ENCODE measurements at regions not wholly inside any gene's neighbourhood (a gene's known extent, or its start where the extent isn't known, plus 50 kb on each side); places are given as distances from the start of the nearest gene placed in this dataset.

- no peak for DNase-seq (ENCODE audit: low read depth in 1 of 2, low spot score in 1 of 2)
- H3K27ac ChIP-seq = no peak overlapping the region
- no peaks in the 10 kb centered on the region for H3K9me3 ChIP-seq (ENCODE audit: low read depth)
Observed at GRCh38 chr5:84683594-84683993, 298.9 kb upstream of the EDIL3 start.

GRCh38 chr5:84682531-84682930 is 297.9 kb upstream of the EDIL3 start:
- Histone ChIP-seq H3K4me1 (ENCODE audit: low read depth) (no peaks in the 10 kb centered on the region), H3K36me3 (no peaks in the 10 kb centered on the region), H3K4me3 (no peak overlapping the region), H3K9me3 (ENCODE audit: low read depth) (no peaks in the 10 kb centered on the region), H3K27ac (no peak overlapping the region), H3K27me3 (no peaks in the 10 kb centered on the region)
- peak in 1 of 2 donors; percentile 10 for DNase-seq (ENCODE audit: low read depth in 1 of 2, low spot score in 1 of 2)
- no peak for TF ChIP-seq CTCF (IDR thresholded peaks at IDR 0.05; ENCODE audit: low read depth, low read length)

More at GRCh38 chr5:84683594-84683993, 298.9 kb upstream of the EDIL3 start:
- no peak for TF ChIP-seq CTCF (IDR thresholded peaks at IDR 0.05; ENCODE audit: low read depth, low read length)
- H3K4me3 ChIP-seq = no peak overlapping the region
- no peaks in the 10 kb centered on the region for H3K36me3 ChIP-seq
- H3K4me1 ChIP-seq (ENCODE audit: low read depth) = no peaks in the 10 kb centered on the region
- no peaks in the 10 kb centered on the region for H3K27me3 ChIP-seq

GRCh38 chr5:84680908-84681307 is 296.2 kb upstream of the EDIL3 start:
- no peak for TF ChIP-seq CTCF (IDR thresholded peaks at IDR 0.05; ENCODE audit: low read depth, low read length)
- Histone ChIP-seq H3K4me3 (no peak overlapping the region), H3K27me3 (no peaks in the 10 kb centered on the region), H3K27ac (no peak overlapping the region), H3K4me1 (ENCODE audit: low read depth) (no peaks in the 10 kb centered on the region), H3K9me3 (ENCODE audit: low read depth) (no peaks in the 10 kb centered on the region), H3K36me3 (no peaks in the 10 kb centered on the region)
- DNase-seq (ENCODE audit: low read depth in 1 of 2, low spot score in 1 of 2) = no peak

DNA sequence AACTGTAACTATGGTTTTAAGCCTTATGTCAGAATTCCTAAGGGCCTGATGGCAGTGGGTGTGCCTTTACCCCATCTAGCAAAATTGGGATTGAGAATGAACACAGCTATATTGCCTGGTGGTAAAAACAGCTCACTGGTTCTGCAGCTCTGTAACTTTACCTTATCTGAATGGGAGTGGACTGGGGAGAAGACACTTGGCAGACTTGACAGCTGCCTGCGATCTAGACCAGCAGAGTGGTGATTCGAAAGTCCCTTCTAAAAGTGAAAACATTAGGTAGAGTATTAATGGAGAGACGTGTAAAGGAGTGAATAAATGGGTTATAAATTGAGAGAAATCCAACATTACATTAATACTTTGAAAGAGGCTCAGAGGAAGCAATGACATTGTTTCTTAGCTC is 289.1 kb upstream of the EDIL3 start:
- Histone ChIP-seq H3K4me1 (ENCODE audit: low read depth) (peaks cover 9% of the 10 kb centered on the region), H3K27ac (no peak overlapping the region), H3K9me3 (ENCODE audit: low read depth) (no peaks in the 10 kb centered on the region), H3K27me3 (no peaks in the 10 kb centered on the region), H3K4me3 (no peak overlapping the region), H3K36me3 (no peaks in the 10 kb centered on the region)
- TF ChIP-seq CTCF (IDR thresholded peaks at IDR 0.05; ENCODE audit: low read depth, low read length) = no peak
- peak in 1 of 2 donors; percentile 55 for DNase-seq (ENCODE audit: low read depth in 1 of 2, low spot score in 1 of 2)

GRCh38 chr5:84667576-84667975 is 282.9 kb upstream of the EDIL3 start:
- TF ChIP-seq CTCF (IDR thresholded peaks at IDR 0.05; ENCODE audit: low read depth, low read length) = no peak
- H3K36me3 ChIP-seq = no peaks in the 10 kb centered on the region
- H3K9me3 ChIP-seq (ENCODE audit: low read depth) = no peaks in the 10 kb centered on the region
- no peak overlapping the region for H3K27ac ChIP-seq
- no peaks in the 10 kb centered on the region for H3K27me3 ChIP-seq
- no peaks in the 10 kb centered on the region for H3K4me1 ChIP-seq (ENCODE audit: low read depth)
- no peak overlapping the region for H3K4me3 ChIP-seq
- no peak for DNase-seq (ENCODE audit: low read depth in 1 of 2, low spot score in 1 of 2)

GRCh38 chr5:84650429-84650828 is 265.7 kb upstream of the EDIL3 start:
- DNase-seq (ENCODE audit: low read depth in 1 of 2, low spot score in 1 of 2) = no peak
- Histone ChIP-seq H3K36me3 (no peaks in the 10 kb centered on the region), H3K9me3 (ENCODE audit: low read depth) (no peaks in the 10 kb centered on the region), H3K27ac (no peak overlapping the region), H3K4me3 (no peak overlapping the region), H3K4me1 (ENCODE audit: low read depth) (no peaks in the 10 kb centered on the region), H3K27me3 (no peaks in the 10 kb centered on the region)
- no peak for TF ChIP-seq CTCF (IDR thresholded peaks at IDR 0.05; ENCODE audit: low read depth, low read length)

Measured in cardiac muscle cell (in vitro differentiated cells and primary cell).